AG09309 (cell line): ENCODE measurements at regions not wholly inside any gene's neighbourhood (a gene's known extent, or its start where the extent isn't known, plus 50 kb on each side); places are given as distances from the start of the nearest gene placed in this dataset.

Experiments
- DNase-seq: peaks from one replicate; pipeline ENCODE4 v3.0.0-alpha.2; 2010; ENCODE audit warnings: low read depth
- H3K4me3 ChIP-seq: 2 replicates; pipeline ENCODE4 v1.5.1; 2011; ENCODE audit warnings: mild to moderate bottlenecking, low read depth, low read length, moderate library complexity; ENCODE audit not compliant: control insufficient read depth
- TF ChIP-seq, protein P1 (sequence below): IDR thresholded peaks from 2 replicates; pipeline ENCODE4 v1.5.1; 2011; ENCODE audit warnings: mild to moderate bottlenecking, low read depth, low read length, inconsistent platforms; ENCODE audit not compliant: insufficient read depth, control insufficient read depth; ENCODE audit errors: missing control alignments

DNA sequence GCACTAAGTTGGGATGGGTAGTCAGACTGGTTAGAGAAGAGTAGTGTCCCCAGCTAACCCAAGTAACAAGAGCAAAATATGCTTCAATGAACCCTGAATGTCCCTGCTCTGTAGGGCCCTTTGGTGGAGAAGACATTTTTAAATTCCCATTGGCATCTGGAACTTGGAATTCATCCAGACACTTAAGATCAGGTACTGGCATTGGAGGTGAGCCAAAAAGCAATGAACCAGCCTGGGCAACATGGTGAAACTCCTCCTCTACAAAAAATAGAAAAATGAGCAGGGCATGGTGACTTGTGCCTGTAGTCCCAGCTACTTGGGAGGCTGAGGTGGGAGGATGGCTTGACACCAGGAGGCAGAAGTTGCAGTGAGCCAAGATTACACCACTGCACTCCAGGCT is 58.9 kb upstream of the ZNF618 start:
- DNase-seq, result no peak
- no peak overlapping the region for H3K4me3 ChIP-seq
- TF ChIP-seq, protein P1, sequence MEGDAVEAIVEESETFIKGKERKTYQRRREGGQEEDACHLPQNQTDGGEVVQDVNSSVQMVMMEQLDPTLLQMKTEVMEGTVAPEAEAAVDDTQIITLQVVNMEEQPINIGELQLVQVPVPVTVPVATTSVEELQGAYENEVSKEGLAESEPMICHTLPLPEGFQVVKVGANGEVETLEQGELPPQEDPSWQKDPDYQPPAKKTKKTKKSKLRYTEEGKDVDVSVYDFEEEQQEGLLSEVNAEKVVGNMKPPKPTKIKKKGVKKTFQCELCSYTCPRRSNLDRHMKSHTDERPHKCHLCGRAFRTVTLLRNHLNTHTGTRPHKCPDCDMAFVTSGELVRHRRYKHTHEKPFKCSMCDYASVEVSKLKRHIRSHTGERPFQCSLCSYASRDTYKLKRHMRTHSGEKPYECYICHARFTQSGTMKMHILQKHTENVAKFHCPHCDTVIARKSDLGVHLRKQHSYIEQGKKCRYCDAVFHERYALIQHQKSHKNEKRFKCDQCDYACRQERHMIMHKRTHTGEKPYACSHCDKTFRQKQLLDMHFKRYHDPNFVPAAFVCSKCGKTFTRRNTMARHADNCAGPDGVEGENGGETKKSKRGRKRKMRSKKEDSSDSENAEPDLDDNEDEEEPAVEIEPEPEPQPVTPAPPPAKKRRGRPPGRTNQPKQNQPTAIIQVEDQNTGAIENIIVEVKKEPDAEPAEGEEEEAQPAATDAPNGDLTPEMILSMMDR, result no peak

DNA sequence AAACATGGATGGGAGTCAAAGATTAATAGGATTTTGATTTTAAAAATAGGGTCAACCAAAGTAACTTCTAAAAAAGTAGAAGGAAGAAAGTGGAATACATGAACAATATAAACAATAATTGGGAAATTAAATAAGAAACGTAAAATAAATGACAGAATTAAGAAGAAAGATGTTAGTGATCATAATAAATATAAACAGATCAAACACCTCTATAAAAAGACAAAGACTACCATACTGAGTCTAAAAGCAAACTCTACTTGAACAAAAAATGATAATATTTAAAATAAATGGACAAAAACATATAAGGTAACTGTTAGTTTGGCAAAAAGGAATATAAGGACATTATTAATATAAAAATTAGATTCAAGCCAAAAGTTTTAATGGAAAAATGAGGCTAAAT is 57.7 kb upstream of the ZNF618 start:
- DNase-seq, result no peak
- no peak overlapping the region for H3K4me3 ChIP-seq
- TF ChIP-seq, protein P1, result no peak

DNA sequence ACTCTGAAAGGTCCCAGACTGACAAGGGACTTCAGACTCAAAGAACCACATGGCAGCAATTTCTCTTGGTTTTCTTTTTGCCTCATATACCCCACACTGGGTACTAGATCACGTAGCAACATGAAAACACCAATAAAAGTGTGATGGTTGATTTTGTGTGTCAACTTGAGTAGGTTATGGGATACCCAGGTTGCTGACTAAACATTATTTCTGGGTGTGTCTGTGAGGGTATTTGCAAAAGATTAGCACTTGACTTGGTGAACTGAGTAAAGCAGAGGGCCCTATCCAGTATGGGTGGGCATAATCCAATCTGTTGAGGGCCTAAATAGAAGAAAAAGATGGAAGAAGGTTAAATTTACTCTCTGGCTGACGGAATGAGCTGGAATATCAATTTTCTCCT is 53.8 kb upstream of the ZNF618 start:
- no peak overlapping the region for H3K4me3 ChIP-seq
- no peak for DNase-seq
- TF ChIP-seq, protein P1, result no peak

DNA sequence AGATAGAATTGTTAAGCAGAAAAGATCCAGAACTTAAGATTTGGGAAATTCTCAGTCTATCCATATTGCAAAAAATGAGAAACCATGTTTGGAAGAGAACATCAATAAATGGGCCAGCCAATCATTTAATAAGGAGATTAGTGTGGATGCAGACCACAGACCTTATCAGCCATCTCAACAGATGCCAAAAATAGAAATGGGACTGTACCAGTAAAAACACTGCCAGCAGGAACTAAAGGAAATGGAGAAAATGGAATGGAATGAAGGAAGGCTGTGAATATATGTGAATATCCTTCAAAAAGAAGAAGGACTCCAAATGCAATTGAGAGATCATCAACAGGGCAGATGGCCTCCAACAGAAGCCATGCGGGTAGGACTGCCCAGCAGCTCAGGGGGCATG is 52.7 kb upstream of the ZNF618 start:
- TF ChIP-seq, protein P1, result no peak
- DNase-seq, result no peak
- H3K4me3 ChIP-seq, result no peak overlapping the region
